SH-SY5Y (cell line): ENCODE measurements at regions not wholly inside any gene's neighbourhood (a gene's known extent, or its start where the extent isn't known, plus 50 kb on each side); places are given as distances from the start of the nearest gene placed in this dataset.

ENCODE experiments used
- GATA2 ChIP-seq: IDR thresholded peaks from 2 replicates; pipeline ENCODE4 v1.6.1; 2011; ENCODE audit warnings: mild to moderate bottlenecking, low read depth, low read length
- GATA3 ChIP-seq: IDR thresholded peaks from 2 replicates; pipeline ENCODE4 v1.6.1; 2011; ENCODE audit warnings: low read depth, mild to moderate bottlenecking, low read length, moderate library complexity

DNA sequence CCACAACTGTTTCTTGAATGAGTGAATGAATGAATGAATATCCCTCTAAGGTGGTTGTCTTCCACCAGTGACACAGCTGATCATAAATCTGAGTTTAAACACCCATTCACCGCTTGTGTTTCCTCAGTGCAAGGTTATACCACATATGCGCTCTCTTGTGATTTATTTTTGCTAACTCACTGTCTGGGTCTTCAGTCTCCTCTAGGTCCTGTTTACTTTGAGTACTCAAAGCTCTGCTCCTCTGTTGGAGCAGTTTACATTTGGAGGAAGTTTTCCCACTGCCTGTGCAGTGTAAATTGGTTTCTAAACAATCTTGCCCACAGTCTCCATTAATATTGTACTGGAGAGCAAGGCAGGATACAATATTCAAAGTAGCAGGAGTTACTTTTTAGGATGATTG, 212.6 kb upstream of the JADE1 start:
- no peak for TF ChIP-seq GATA2
- TF ChIP-seq GATA3: no peak

DNA sequence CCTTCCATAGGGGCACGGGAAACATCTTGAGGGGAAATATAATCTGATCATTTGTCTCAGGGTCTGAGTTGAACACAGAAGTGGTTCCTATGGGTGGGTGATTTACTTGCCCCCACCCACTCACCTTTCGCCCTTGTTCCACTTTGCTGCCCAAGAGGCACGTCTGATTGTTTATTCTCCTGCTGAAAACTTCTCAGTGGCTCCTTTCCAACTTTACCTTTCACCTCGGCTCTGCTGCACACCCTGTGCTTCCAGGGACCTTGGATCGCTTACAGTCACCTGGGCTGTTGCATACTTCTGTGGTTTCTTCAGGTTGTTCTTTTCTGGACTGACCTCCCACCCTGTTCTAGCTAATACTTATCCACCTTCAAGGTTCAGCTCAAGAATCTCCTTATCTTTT, 213.4 kb upstream of the JADE1 start:
- no peak for TF ChIP-seq GATA3
- TF ChIP-seq GATA2: no peak

DNA sequence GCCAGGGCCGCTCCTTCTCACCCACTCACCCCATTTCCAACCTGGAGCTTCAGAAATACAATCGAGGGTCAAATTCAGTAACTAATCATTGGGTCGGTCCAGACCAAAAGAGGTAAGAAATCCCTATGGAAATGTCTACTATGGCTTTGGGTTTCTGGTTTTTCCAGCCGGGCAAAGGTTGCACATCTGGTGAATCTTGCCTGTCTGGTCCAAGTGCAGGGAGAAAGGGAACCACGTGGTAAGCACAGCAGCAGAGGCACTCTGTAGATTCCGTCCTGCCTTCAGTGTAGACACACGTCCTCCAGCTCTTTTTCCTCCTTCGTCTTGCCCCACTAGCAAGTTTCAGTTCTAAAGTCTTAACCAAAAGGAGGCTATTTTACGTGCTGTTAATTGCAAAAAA, 218.0 kb upstream of the JADE1 start:
- TF ChIP-seq GATA2: no peak
- no peak for TF ChIP-seq GATA3

DNA sequence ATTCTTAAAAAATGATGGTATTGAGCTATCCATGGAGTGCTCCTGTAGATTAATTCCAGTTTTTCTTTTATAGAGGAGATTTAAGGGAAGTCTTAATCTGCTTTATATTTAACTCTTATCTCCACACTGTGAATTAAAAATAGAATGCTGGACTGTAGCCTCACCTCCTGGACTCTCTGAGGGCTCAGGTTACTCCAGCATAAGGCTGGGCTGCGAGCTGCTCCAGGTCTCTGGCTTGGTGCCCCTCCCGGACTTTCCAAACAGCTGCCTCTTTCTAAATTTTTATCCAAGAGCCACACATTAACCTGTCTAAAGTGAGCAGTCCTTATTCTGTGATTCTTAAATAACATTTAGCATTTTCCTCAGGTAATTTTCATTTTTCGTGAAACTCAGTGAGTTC, 218.7 kb upstream of the JADE1 start:
- TF ChIP-seq GATA3: no peak
- no peak for TF ChIP-seq GATA2

DNA sequence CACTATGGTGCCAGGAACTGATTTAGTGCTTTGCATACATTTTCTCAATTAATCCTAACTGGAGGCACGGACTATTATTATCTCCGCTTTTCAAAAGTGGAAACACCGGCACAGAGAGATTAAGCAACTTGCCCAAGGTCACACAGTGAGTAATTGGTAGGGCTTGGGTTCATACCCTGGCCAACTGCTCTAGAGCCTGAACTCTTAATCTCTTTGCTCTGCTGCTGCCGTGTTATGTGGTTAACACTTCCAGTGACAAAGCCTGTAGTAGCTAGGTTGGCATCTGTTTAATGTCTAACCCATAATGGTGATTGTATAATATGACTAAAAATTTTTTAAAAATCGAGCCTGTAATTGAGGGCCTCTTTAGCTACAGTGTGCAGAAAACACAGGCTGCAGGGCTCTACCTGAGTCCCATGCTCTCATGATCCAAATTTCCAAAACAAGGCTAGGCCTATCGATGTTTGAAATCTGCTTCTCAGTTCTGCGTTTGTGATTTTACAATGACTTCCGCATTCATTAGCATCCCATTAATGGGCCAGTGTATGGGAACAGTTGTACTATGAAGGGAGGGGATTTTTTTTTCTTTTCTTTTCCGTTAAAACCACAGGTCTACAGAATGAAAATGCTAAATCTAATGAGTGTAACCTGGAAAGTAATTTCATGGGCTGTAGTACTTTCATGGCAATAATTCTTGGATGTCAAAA, 219.3 kb upstream of the JADE1 start:
- TF ChIP-seq GATA2 (no peak), GATA3 (no peak)

DNA sequence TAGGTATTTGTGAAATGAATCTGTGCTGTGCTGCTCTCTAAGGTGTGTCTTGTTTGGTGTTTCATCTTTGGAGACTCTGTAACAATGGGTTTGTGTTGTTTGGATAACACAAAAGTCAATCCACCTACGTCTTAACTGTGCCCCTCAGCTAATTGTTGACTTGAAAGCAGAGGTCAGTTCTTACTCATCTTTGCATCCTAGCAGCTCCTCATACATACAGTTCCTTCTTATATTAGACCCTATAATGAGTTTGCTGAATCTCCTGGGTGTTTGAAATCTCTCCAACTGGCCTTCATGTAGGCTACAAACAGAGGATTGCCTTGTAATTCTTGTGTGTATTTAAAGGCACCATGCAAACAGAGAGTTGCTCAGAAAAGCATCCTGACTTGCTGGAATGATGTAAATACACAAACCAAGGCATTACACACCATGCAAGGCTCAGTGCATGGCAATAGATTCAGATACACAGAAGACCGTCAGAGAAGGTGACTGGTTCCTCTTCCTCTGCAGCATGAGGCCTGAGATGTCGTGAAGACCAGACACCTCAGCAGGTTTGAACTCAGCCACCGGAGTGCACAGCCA, 220.0 kb upstream of the JADE1 start:
- TF ChIP-seq GATA2 (no peak), GATA3 (no peak)

DNA sequence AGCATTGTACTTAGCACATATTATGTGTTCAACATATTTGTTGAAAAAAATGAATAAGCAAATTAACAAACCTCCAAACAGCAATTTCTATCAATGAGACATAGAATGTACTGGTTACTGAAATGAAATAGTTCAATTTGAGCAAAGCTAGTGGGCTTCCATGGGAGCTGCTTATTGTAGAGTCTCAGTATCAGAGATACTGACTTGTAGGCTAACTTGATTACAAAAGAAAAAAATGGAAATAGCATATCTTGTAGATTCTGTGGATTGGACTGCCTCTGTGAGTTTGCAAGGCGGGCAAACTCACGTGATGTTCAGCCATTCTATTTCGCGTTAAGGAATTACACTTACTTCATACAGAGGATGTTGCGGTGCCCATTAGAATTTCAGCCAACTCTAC, 222.1 kb upstream of the JADE1 start:
- TF ChIP-seq GATA3 (no peak), GATA2 (no peak)

DNA sequence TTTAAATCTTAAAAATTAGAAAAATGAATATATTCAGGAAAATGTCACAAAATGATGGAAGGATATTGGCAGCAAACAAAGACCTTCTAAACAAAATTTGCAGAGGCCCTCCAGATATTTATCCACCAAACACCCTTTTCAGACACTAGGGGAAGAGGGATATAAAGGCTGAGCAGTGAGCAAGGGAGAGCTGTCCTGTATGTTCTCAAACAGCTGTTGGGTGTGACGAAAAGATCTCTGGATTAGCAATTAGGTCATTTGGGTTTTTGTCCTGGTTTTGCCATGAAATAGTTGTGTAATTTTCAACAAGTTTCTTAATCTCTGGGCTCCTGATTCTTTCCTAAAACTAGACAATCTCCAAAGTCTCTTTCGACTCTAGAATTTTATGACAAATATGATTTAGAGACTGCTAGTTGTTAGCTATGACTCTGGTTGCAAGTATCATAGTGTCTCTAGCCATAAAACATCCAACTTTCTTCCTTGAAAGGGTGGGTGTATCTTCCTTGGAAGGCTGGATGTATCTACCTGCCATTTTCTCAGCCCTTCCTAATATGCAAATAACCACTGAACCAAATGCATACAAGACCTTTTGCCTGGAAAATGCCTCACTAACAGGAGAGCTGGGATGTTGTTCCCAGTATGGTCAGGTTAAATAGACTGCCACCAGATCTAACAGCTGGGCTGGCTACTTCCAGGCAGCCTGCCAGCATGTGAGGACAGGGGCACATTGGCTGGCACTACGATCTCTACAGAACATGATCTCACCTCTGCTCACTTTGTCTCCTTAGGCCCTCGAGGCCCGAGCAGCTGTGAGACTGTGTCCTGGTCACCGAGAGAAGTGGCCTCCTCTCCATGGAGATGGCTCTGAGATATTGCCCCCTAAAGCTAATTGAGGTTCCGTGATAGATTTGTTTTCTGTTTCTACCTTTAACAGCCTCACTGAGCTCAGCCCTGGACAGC, 225.5 kb upstream of the JADE1 start:
- TF ChIP-seq GATA3: no peak
- peak; percentile 62 for TF ChIP-seq GATA2

DNA sequence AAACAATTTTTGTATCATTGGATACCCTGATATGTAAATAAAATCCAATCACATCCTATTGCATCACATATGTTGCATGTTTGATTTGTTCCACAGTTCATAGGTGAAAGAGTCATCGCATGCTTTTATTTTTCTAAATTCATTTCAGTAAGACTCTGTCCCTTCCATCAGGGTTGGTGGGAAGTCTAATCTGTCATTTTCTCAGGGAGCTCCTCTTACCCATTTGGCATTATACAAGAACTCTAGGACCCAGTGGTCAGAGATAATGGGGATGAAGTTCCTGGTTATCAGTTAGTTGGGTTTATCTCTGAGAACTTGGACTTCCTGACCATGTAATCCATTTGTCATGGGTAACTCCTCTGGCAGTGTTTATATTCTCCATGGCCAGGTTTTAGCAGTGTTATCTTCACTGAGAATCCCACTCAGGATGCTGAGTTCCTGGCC, 227.1 kb upstream of the JADE1 start:
- TF ChIP-seq GATA2 (no peak), GATA3 (no peak)

DNA sequence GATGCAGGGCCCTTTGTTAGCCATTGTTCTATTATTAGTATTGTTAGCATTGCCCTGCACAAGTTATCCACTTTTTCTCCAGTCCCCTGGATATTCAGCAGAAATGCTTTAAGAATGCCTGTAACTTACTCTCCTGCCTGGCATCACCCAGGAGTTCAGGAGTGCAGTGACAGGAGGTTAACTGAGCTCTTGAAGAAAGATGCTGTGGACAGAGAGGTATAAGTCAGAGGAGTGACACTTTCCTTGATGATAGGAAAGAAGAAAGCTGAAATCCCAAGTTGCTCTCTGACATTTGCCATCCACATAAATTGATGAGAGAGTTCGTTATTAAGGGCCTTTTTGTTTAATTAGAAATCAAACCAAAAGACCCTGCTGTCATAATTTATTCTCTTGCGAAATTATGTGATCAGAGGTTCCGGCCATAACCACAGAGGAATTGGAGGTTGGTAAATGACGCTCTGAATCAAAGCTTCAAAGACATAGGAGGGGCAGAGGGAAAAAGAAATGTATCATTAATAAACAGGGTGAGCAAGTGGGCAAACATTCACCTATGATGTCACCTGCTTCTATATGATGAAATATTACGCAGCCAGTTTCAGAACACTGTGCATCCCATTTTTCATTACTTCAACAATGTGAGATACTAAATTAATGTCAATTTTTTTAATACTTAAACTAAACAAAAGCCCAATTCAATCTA, 230.2 kb upstream of the JADE1 start:
- no peak for TF ChIP-seq GATA2

DNA sequence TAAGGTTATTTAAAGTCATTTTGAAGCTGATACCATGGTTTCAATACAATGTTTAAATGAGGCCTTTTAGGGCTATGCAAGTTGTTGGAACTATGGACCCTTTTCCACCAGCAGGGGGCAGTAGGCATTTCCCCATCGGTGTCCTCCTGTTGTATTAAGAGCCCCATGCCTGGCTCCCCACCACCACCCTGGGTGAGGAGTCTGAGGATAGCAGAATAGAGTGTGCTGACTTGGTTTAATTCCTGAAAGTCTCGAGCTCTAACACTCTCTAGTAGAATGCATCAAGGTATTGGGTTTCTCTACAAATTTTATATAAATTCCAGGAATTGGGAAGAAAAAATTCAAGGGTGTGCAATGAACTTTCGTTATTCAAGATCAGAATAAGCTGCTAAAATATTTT, 234.8 kb upstream of the JADE1 start:
- no peak for TF ChIP-seq GATA2
- no peak for TF ChIP-seq GATA3

DNA sequence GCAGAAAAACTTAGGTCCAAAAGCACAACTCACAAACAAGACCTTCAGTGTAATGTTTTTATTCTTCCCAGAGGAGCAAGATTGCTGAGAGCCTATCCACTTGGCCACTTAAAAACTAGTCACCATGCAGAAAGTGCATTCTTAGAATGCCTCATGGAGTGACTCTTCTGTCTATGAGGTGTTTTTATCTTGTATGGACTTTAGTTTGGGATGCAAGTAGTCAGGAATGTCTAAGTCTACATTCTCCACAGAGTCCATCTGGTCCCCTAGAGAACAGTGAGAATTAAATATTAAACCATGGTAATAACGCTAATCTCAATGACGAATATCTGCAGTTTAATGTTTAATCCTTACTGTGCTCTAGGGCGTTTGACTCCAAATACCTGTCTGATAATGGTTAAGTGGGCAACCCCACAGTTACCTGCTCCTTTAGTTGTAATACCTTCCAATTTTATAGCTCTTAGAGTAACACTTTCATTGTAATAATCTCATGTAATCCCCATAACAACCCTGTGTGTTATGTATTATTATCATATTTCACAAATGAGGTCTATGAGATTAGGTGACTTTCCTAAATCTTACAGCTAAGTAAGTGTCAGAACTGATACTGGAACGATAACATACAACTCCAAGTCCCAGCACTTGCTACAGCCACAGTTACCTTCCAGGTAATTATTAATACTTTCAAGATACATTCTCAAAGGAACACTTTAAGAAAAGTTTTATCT, 235.6 kb upstream of the JADE1 start:
- TF ChIP-seq GATA3 (no peak), GATA2 (no peak)

DNA sequence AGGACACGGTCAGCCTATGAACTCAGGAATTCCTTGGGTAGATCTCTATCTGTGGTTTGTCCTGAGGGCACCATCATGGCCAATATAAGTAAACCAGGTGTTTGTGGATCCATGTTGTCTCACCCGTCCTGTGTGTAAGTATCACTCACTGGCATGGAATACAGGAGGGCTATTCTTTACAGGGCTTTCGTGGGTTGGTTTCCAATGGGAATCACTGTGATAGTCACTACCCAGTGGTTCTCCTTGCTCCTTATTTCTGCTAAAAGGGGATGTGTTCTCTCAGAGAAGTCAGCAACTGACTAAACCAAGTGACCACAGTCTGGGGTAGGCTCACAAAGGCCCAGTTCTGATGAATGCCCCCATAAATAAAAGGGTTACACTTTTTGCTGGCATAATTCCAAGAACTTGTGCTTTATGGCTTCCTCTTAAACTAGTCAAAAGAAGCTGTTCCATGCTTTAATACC, 236.7 kb upstream of the JADE1 start:
- TF ChIP-seq GATA2: no peak
- no peak for TF ChIP-seq GATA3

DNA sequence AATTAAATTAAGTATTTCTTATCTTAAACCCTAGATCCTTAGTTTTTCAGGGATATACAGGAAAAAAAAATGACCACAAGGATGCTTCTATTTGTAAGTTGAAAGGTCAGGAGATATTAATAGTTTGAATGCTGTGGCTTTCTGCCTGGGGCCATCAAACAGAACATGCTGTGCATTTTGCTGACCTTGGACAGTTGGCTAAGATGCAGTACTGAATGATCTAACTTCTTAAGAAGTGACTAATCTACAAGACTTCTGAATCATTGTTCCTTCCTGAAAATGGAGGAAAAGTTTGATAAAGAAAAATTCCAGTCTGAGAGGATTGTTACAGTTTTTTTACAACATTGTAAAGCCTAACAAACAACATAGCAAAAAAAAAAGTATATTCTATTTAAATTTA, 237.8 kb upstream of the JADE1 start:
- TF ChIP-seq GATA3 (no peak), GATA2 (no peak)
